A549 (cell line): ENCODE measurements at regions not wholly inside any gene's neighbourhood (a gene's known extent, or its start where the extent isn't known, plus 50 kb on each side); places are given as distances from the start of the nearest gene placed in this dataset.

Source experiments
- HES2 ChIP-seq: fragments of >200 bp; sonication (Bioruptor Twin); formaldehyde crosslinking; IDR thresholded peaks from 2 replicates; pipeline ENCODE4 v1.6.1; 2016
- POLR2A ChIP-seq: IDR thresholded peaks from 2 replicates; pipeline ENCODE4 v1.6.1; 2012; ENCODE audit warnings: mild to moderate bottlenecking, low read length
- POLR2AphosphoS2 ChIP-seq: conservative IDR thresholded peaks from 2 replicates; pipeline ENCODE4 v1.6.1; 2012; ENCODE audit warnings: low read length, improper control_type of control experiment, inconsistent platforms
- RCOR1 ChIP-seq: fragments of 150-350 bp; IDR thresholded peaks from 2 replicates; pipeline ENCODE4 v1.6.1; 2014; ENCODE audit warnings: antibody characterized with exemption, low read length, low read depth
- TF ChIP-seq, protein P1 (sequence below): fragments of >200 bp; sonication (Bioruptor Twin); formaldehyde crosslinking; IDR thresholded peaks from 3 replicates; pipeline ENCODE4 v1.5.1; 2016
- TF ChIP-seq, protein P2 (sequence below): fragments of 450-650 bp; IDR thresholded peaks from 2 replicates; pipeline ENCODE4 v1.6.1; 2014; ENCODE audit warnings: antibody characterized with exemption

DNA sequence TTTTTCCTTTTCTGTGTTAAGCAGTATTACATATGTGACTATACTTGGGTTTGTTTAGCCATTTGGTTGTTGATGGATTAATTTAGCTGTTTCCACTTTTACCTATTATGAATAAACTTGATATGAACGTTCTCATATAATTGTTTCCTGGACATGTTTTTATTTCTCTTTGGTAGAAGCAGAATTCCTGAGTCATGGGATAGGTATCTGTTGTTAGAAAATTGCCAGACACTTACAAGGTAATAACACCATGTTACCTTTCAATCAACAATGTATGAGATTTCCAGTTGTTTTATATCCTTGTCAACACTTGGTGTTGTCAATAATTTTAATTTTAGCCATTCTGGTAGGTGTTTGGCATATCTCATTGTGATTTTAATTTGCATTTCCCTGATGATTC lies 475.4 kb downstream of the IGSF11 start:
- TF ChIP-seq, protein P1, sequence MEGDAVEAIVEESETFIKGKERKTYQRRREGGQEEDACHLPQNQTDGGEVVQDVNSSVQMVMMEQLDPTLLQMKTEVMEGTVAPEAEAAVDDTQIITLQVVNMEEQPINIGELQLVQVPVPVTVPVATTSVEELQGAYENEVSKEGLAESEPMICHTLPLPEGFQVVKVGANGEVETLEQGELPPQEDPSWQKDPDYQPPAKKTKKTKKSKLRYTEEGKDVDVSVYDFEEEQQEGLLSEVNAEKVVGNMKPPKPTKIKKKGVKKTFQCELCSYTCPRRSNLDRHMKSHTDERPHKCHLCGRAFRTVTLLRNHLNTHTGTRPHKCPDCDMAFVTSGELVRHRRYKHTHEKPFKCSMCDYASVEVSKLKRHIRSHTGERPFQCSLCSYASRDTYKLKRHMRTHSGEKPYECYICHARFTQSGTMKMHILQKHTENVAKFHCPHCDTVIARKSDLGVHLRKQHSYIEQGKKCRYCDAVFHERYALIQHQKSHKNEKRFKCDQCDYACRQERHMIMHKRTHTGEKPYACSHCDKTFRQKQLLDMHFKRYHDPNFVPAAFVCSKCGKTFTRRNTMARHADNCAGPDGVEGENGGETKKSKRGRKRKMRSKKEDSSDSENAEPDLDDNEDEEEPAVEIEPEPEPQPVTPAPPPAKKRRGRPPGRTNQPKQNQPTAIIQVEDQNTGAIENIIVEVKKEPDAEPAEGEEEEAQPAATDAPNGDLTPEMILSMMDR = no peak
- TF ChIP-seq, protein P2, sequence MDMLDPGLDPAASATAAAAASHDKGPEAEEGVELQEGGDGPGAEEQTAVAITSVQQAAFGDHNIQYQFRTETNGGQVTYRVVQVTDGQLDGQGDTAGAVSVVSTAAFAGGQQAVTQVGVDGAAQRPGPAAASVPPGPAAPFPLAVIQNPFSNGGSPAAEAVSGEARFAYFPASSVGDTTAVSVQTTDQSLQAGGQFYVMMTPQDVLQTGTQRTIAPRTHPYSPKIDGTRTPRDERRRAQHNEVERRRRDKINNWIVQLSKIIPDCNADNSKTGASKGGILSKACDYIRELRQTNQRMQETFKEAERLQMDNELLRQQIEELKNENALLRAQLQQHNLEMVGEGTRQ = no peak
- TF ChIP-seq POLR2A (no peak), POLR2AphosphoS2 (no peak), RCOR1 (no peak), HES2 (no peak)
